ENCODE measurements at regions not wholly inside any gene's neighbourhood (a gene's known extent, or its start where the extent isn't known, plus 50 kb on each side); places are given as distances from the start of the nearest gene placed in this dataset.

- intact Hi-C loops (cut with micrococcal nuclease), result no loop called here
- Mint-ChIP-seq H3K27me3 (no peaks in the 10 kb centered on the region), H3K9me3 (no peaks in the 10 kb centered on the region), H3K4me1 (no peaks in the 10 kb centered on the region), H3K36me3 (ENCODE audit: low read depth) (no peaks in the 10 kb centered on the region), H3K4me3 (no peak overlapping the region), H3K27ac (no peak overlapping the region)
- ATAC-seq (ENCODE audit: low read depth) (no peak), DNase-seq (no peak)
- TF ChIP-seq CTCF (IDR thresholded peaks at IDR 0.05), result no peak
- ChIA-PET POLR2A (no interaction called here), CTCF (no interaction called here)
Observed at GRCh38 chr3:117837391-117837790, 1127.8 kb downstream of the TUSC7 start.

GRCh38 chr3:117842086-117842485, 1132.5 kb downstream of the TUSC7 start:
- ATAC-seq (ENCODE audit: low read depth) (no peak), DNase-seq (no peak)
- ChIA-PET POLR2A (no interaction called here), CTCF (no interaction called here)
- Mint-ChIP-seq H3K4me3 (no peak overlapping the region), H3K9me3 (no peaks in the 10 kb centered on the region), H3K4me1 (no peaks in the 10 kb centered on the region), H3K27me3 (no peaks in the 10 kb centered on the region), H3K36me3 (ENCODE audit: low read depth) (no peaks in the 10 kb centered on the region), H3K27ac (no peak overlapping the region)
- TF ChIP-seq CTCF (IDR thresholded peaks at IDR 0.05), result no peak
- intact Hi-C loops (cut with micrococcal nuclease), result no loop called here

GRCh38 chr3:117843356-117843755, 1133.8 kb downstream of the TUSC7 start:
- Mint-ChIP-seq H3K9me3 (no peaks in the 10 kb centered on the region), H3K27ac (no peak overlapping the region), H3K27me3 (no peaks in the 10 kb centered on the region), H3K4me3 (no peak overlapping the region), H3K4me1 (no peaks in the 10 kb centered on the region), H3K36me3 (ENCODE audit: low read depth) (no peaks in the 10 kb centered on the region)
- intact Hi-C loops (cut with micrococcal nuclease), result no loop called here
- ATAC-seq (ENCODE audit: low read depth) (no peak), DNase-seq (no peak)
- no peak for TF ChIP-seq CTCF (IDR thresholded peaks at IDR 0.05)
- ChIA-PET POLR2A (no interaction called here), CTCF (no interaction called here)

GRCh38 chr3:117844676-117845075, 1135.1 kb downstream of the TUSC7 start:
- intact Hi-C loops (cut with micrococcal nuclease), result no loop called here
- POLR2A ChIA-PET, result no interaction called here
- no peak for DNase-seq

GRCh38 chr3:117846238-117846637, 1136.7 kb downstream of the TUSC7 start:
- no peaks in the 10 kb centered on the region for H3K4me1 Mint-ChIP-seq
- ATAC-seq (ENCODE audit: low read depth) (no peak), DNase-seq (no peak)
- no peaks in the 10 kb centered on the region for H3K27me3 Mint-ChIP-seq
- ChIA-PET POLR2A (no interaction called here), CTCF (no interaction called here)
- no peak for TF ChIP-seq CTCF (IDR thresholded peaks at IDR 0.05)
- no peak overlapping the region for H3K4me3 Mint-ChIP-seq
- H3K9me3 Mint-ChIP-seq, result no peaks in the 10 kb centered on the region
- no peaks in the 10 kb centered on the region for H3K36me3 Mint-ChIP-seq (ENCODE audit: low read depth)
- intact Hi-C loops (cut with micrococcal nuclease), result no loop called here
- no peak overlapping the region for H3K27ac Mint-ChIP-seq

More at GRCh38 chr3:117844676-117845075, 1135.1 kb downstream of the TUSC7 start:
- ATAC-seq (ENCODE audit: low read depth), result no peak
- Mint-ChIP-seq H3K9me3 (no peaks in the 10 kb centered on the region), H3K27me3 (no peaks in the 10 kb centered on the region), H3K36me3 (ENCODE audit: low read depth) (no peaks in the 10 kb centered on the region), H3K4me3 (no peak overlapping the region), H3K27ac (no peak overlapping the region), H3K4me1 (no peaks in the 10 kb centered on the region)
- CTCF ChIA-PET, result no interaction called here
- no peak for TF ChIP-seq CTCF (IDR thresholded peaks at IDR 0.05)
